HG03196 (cell line): ENCODE measurements at regions not wholly inside any gene's neighbourhood (a gene's known extent, or its start where the extent isn't known, plus 50 kb on each side); places are given as distances from the start of the nearest gene placed in this dataset.
A peak's percentile ranks its signal among the peaks of the same experiment; 100 is the strongest.

Experiments used
- ATAC-seq: cut with Tn5 transposase; IDR thresholded peaks from one replicate; pipeline ENCODE4 v1.9.1; 2021; ENCODE audit not compliant: unreplicated experiment

DNA sequence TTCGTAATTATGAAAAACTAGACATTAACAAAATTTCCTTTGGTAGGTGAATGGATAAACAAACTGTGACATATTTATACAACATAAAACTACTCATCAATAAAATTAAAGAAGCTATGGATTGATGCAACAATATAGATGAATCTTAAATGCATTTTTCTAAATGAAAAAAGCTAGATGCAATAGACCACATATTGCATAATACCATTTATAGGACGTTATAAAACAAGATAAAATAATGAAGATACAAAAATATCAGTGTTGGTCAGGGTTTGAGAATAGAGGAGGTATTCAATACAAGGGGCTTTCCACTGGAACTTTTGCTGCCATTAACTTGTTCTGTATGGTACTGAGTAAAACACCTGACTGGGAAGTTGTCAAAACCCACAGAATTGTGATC lies 314.4 kb downstream of the GRB14 start:
- ATAC-seq = no peak

DNA sequence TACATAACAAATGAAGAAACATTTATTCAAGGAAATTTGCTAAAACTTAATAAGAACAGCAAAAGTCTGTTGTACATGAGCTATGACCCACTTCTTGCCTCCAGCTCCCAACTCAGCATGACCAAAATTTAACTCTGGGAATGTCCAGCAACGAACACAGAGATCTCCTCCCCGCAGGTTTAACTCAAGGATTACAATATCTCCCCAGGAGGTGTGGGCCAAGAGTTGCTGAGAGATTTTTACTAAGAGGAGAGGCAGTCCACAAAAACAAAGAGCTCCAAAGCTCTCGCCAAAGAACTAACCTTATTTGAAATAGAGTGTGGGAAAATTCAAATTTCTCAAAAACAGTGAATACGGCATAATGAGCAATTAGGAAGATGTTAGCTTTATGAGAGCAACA lies 318.5 kb downstream of the GRB14 start:
- ATAC-seq = no peak

DNA sequence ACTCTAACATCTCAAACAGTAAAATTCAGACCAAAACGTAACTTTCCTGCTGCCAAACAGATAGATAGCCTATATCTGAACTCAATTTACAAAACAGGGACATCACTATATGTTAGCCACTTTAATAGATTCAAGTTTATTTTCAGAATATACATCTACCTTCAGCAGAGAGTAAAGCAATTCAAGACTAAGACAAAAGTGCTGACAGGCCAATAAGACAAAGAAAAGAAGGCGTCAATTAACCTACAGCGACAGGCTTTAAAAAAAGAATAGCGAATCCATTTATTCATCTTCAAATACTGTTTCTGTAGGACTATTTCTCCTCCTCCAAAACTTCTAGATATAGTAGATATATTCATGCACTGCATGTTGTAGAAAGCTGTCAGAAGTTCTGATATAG lies 333.0 kb downstream of the GRB14 start:
- ATAC-seq = no peak

DNA sequence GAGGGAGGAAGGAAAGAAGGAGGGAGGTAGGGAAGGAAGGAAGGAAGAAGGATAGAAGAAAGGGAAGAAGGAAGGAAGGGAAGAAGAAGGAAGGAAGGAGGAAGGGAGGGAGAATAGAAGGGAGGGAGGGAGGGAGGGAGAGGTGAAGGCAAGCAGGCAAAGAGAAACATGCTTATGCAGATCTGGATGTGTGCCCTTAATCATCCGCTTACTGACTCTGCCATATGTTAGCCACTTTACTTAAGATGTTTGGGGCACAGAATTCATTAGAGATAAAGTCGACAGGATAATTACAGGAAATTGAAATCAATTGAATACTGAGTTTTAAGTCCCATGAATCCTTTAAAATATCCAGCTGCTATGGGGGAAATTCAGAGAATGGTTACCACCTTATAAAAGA lies 334.2 kb downstream of the GRB14 start:
- no peak for ATAC-seq

DNA sequence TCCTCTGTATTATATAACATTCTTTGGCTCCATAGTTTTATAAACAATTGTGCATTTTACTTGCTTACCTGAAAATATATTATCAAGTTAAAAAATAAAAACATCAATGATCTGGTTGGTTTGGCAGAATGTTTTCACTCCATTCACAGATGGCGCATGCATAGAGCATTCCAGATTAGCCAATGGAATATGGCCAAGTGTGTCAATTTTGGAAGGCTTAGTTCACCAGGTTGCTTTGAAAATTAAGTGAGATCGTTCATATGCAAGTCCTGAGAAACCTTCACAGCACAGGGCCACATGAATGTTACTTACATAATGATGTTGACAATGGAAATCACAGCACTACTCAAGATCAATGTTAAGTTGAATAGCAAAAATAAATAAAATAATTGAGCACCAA lies 335.7 kb downstream of the GRB14 start:
- ATAC-seq = no peak

DNA sequence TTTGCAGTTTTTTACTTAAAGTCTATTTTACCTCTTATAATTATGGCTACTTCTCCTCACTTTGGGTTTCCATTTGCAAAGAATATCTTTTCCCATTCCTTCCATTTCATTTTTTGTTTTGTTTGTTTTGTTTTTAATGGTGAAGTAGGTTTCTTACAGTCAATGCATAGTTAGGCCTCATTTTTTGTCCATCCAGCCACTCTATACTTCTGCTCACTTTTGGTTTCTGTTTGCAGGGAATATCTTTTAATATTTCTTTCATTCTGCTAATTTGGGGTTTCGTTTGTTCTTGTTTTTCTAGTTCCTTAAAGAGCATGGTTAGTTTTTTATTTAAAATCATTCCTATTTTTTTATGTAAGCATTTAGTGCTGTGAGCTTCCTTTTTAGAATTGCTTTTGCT lies 339.4 kb downstream of the GRB14 start:
- no peak for ATAC-seq

DNA sequence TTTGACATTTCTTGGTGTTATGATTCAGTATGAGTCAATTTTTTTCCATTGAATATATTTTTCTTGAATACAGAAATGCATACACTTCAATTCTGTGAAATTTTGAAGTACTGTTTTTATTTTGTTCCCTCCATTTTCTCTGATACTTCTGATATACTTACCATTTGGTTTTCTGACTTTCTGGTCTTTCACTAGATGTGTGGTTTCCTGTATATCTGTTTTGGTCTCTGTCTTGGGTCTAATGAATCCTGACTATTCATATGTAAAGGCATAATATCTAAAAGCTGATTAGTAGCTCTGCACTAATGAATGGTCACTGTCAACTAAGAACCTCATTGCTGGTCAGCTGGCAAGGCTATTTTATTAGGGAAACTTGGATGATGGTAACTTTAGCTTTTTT lies 345.6 kb downstream of the GRB14 start:
- no peak for ATAC-seq

DNA sequence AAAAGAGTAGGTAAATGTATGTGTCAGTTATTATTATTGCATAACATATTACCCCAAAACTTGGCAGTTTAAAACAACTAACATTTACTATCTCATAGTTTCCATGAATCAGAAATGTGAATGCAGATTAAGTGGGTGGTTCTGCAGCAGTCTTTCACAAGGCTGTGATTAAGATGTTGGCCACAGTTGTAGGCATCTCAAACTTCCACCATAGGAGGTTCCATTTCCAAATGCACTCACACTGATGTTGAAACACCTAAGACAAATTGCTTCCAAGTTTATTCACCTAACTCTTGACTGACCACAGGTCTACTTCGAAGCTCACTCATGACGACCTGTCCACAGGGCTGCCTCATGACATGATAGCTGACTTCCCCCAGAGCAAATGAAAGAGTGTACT lies 360.8 kb downstream of the GRB14 start:
- ATAC-seq = no peak

DNA sequence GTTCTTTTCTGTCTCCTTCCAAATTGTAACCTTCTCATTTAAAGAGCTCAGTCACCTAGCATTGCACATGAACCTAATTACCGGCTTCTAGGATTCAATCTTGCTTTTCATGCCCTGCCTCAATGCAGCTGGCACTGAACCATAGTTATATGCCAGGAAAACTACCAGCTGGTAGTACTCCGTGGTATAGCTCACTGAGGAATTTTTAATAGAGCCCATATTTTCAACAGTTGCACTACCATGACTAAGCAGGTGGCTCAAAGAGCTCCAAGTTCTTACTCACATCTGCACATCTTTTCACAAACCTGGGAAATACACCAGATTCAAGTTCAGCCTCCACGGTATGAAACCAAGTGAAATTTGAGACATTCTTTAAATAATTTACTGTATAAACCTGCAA lies 363.5 kb downstream of the GRB14 start:
- no peak for ATAC-seq

DNA sequence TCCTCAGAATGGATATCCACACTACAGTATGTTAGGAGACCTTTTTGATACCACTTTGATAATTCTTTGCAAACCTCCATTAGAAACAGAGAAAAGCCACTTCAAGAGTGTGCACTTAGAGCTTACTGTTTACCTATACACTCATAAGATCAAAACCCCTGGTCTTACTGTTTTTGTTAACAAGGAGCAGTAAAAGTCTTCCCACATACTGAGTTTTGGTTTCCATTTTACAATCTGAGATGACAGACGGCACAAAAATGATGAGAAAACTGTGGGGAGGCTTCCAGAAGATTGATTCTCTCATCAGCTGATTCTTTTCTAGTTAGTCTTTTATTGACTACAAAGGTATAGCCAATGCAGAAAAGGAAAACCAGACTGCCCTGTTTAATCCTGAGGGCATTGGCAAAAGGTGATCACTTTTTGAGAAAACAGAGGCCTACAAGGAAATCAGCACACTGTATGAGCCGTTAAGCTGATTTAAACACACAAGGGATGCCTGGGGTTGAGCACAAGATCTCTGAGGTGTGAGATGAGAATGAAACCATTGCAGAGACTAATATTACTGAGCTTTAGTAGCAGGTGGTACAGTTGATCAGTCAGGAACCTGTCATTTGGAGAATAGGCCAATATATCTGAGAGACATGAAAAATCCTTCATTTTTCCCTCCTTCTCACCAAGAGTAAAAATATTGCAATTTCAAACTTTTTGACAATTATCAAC lies 368.6 kb downstream of the GRB14 start:
- ATAC-seq = peak; percentile 68

DNA sequence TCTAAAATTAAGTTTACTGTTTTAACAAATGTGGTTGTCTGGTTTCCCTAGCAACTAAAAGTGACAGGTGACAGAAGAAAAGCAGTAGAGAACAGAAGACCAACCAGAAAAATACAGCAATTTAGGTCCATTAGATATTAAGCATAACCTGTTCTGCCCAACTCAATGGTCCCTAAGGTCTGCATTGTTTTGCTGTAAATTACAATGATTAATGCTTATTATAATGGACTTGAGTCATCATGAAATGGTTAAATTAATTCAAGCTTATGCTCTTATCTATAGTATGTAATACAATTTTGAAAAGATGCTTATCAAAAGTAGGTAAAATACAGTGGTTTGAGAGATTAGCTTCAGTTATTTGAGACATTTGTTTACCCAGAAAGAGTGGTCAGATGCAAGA lies 378.0 kb downstream of the GRB14 start:
- ATAC-seq = no peak

DNA sequence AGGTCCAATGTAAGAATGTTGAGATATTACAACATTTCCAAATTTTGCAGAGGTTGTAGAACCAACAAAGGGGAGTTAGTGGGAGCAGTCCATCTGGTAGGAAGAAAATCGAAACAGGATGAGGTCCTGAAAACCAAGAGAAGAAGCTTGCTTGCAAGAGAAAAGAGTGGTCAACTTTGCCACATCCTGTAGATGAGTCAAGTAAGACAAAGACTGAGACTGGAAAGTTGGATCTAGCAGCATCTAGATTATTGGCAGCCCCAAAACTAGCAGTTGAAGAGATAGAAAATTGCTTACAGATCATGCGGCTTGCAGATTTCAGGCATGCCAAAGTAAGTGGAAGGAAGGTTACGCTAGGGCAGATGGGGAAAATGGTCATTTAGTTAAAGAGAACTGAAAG lies 378.9 kb downstream of the GRB14 start:
- ATAC-seq = no peak

DNA sequence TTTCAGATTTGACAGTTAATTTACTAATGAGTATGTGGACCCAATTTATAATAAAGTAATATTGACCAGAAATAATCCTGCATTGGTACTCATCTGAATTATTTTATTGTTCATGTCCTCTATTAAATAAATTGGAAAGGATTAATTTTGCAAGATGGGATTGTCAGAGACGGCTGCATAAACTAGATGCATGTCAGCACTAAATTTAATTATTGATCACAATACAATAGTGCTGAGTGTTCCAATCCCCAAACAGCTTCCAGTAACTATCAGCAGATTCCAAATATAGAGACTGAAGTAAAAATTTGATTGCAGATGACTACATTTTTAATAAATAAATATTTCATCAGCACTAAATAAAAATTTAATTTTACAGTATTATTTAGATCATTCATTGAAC lies 387.2 kb downstream of the GRB14 start:
- ATAC-seq = no peak

DNA sequence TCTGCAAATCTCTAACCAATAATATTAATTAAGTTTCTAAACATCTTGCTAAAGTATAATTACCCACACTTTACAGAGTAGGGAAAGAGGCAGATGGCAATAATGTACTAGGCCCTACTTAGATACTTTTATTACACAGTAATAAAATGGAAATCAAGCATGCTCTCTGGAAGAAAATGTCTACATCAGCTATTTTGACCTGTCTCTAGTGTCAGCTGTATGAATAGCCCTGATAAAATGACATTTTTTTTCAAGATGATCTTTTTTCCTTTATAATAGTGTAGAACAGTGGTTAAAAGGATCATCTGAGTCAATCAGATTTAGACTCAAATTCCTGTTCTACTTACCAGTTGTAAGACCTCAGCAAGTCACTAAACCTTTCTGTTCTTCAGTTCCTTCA lies 397.3 kb downstream of the GRB14 start:
- no peak for ATAC-seq

DNA sequence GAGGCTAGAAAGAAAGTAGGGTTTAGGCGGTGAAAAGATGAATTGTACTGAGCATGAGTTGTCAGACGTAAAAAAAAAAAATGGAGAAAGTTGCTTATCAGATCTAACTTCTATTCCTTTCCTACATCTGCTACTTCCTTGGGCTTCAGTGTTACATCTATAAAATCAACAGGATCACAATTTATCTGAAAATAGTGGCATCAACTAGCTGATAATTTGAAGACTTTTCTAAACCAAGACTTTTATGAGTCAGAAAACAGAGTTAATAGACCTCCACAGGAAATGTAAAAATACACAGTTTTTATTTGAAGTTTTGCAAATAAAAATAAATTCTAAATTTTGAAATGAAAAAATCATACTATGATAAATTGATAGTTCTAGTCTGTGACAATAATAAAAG lies 399.8 kb downstream of the GRB14 start:
- no peak for ATAC-seq

DNA sequence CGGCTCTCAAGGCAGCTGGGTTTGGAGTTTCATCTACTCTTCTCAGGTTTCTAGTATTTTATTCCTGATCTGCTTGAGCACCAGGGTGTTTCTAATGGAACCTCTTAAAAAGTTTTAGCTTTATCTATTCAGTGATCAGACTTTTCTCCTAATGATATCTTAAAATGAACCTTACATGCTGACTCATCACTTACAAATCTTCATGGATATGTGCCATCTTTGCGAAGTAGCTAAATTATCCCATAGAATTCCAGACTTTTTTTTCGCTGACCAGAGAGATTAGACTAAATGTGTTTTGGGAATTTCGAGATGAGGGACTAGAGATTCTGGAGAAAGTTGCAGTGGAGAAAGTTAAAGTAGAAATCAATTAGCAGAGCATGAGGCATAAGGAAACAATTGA lies 401.0 kb downstream of the GRB14 start:
- ATAC-seq = no peak

DNA sequence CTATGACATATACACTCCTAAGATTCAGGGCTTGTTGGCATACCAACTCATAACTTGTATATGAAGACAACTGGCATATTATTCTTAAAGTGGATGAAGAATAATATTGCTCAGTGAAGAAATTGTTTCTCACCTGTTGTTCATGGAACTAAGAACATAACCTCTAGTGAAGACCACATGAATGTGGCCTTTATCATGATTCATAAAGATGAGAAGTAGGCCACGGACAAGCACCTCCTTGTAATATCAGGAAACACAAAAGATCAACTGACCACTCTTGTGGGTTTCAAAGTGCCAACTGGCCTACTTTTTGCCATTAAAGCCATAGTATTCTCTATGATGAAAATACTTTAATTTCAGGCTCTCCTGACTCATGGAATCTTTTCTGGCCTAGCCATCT lies 407.4 kb downstream of the GRB14 start:
- ATAC-seq = no peak

DNA sequence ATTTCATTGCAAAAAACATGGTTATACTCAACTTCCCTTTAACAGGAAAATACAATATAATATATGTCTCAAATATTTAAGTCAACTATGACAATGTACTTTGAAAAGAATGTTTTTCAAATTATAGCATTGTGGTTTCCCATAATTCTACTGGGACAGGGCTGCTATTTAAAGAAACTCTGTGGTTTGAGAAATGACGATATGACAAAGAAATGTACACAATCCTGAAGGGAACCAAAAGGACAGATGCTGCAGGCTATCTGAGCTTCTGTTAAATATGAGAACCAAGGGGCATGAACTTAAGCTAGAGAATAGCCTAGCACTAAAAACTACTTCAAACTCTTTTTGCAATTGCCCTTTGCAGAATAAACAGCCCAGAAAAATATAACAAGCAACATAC lies 415.9 kb downstream of the GRB14 start:
- ATAC-seq = no peak

DNA sequence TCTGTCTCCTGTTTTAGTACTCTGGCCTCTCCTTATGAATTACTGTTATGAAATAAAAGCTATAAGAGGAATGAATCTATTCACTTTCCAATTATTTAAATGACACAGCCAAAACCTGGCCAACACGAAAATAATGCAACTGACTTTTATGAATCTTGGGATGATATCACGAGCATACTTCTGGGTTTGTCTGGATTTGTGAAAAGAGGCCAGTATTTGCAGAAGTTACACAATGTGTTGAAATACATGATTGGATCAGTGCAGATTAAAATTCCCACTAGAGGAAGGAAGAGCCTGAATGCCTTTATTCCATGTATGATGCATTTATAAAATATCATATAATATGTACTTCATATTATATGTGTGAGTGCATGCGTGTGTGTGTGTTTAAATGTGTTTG lies 418.2 kb downstream of the GRB14 start:
- ATAC-seq = no peak

DNA sequence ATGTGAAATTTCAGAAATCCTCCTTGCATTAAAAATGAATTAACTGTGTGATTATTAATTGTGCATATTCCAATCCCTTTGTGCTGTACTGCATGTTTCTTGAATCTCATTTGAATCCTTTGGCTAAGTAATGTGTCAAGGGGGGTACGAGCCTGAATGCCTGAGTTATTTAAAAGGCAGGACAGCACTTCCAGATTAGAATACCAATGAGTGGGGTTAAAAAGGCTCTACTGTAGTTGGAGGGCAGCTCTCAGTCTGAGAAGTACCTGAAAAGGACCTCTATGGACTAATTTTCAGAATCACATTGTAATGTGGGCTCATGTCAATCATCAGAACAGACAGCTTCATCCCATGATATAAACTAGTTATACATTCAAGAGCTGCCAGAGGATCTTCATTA lies 423.0 kb downstream of the GRB14 start:
- no peak for ATAC-seq

DNA sequence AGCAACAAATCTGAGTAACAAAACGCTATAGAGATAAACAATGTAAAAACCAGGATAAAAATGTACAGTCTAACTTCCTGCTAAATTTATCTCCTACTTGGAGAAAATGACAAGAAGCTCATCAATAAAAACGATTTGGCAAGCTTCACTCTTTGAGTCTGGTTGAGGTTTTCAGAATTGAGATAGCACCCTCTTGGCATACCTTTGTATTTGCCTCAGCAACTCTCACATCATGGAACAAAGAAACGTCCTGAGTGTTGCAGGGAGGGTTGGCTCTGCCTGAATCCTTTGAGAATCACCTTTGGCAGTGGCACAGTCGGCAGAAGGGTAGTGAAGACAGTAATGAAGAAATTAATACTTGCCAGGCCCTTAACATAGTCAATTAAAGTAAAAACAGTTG lies 430.6 kb downstream of the GRB14 start:
- no peak for ATAC-seq

DNA sequence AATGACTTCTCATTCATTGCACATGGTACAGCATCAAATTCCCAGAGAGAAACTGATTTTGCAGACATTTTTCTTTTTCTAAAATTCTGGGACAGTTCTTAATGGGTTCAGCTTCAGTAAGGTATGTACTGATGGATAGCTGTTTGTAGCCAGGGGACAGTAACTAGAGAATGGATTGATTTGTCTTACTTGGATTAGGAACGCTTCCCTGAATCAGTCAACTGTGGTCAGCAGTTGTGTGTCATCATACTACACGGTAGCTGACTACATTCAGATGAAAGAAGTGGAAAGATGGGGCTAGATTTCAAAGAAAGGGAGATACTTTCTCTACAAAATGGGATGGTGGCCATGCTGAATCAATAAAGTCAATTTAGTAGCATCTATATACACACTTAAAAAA lies 431.4 kb downstream of the GRB14 start:
- no peak for ATAC-seq

DNA sequence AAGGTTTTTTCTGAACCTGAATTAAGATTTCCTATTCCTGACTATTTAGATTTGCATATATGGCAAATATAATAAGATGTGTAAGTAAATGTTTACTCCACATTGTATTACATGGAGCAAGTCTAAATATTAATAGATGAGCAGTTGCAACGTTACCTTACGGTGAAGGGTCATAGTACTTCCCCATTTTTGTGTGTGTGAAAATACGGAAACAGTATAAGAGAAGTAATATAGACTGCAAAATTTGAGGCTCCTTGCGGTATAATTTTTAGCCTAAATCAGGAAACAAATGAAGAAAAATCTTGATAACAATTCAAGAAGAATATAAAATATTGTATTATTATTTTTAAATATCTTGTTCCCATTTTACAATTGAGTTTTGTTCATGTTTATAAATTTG lies 434.2 kb downstream of the GRB14 start:
- ATAC-seq = no peak

DNA sequence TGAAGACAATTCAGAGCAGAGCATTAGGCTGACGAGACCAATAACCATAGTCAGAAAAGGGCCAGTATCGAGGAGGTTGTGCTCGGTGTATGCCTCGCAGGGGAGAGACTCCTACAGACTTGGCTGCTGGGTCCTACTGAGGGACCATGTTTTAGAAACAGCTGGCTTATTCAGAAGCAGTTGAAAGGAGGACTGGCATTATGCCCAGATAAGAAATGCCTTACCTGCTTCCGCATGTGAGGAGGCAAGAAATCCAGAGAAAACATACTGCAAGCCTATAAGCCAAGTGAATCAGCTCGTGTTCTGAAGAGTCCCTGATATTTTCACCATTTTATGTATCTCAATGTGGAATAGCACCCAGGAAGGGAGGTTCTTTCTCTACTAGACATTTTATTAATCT lies 434.7 kb downstream of the GRB14 start:
- no peak for ATAC-seq
